HCT116 (cell line): ENCODE measurements at regions not wholly inside any gene's neighbourhood (a gene's known extent, or its start where the extent isn't known, plus 50 kb on each side); places are given as distances from the start of the nearest gene placed in this dataset.

Experiments
- ATAC-seq: fragments of 200-7000 bp; cut with Tn5 transposase; 2 replicates; pipeline ENCODE4 v1.9.1; 2020; ENCODE audit warnings: mild to moderate bottlenecking, moderate library complexity
- BruUV-seq: library from RNA; stranded (reverse); fragments of 400-500 nt; replicated peaks from 2 replicates; lab custom pipeline; 2021; lab: Mats Ljungman, UMichigan
- CTCF ChIA-PET: fragments of 300-600 bp; sonication (Branson Sonifier 250); formaldehyde crosslinking; loops from one replicate; lab custom pipeline; 2021; ENCODE audit warnings: antibody characterized with exemption; lab: Charles Lee
- POLR2A ChIA-PET: fragments of 300-600, 350-600 bp; sonication (Branson Sonifier 250); formaldehyde crosslinking; loops from one replicate; lab custom pipeline; 2021; ENCODE audit warnings: antibody characterized with exemption; lab: Charles Lee
- RAD21 ChIA-PET, 2 experiments: fragments of 300-600 bp; sonication (Branson Sonifier 250); formaldehyde crosslinking; loops; one replicate each; lab custom pipeline; 2023; ENCODE audit warnings: low total read pairs in 2 of 2; ENCODE audit not compliant: uncharacterized antibody in 2 of 2, unreplicated experiment in 2 of 2, low non-redundant PET in 1 of 2; lab: Charles Lee
- DNase-seq: peaks from one replicate; pipeline ENCODE4 v3.0.0-alpha.2; 2010; ENCODE audit warnings: low read depth, low spot score
- H2AFZ ChIP-seq: fragments of 200-600 bp; shearing (Covaris generic), sonication (generic); 2 replicates; pipeline ENCODE4 v1.6.1; 2017; ENCODE audit warnings: low read depth, mixed run types, mixed read lengths, antibody characterized with exemption, low read length; ENCODE audit not compliant: poor library complexity, severe bottlenecking
- H3K27ac ChIP-seq: 2 replicates; pipeline ENCODE4 v1.5.1; 2012; ENCODE audit warnings: low read depth, low read length
- H3K27me3 ChIP-seq: fragments of 200-600 bp; sonication (generic); 2 replicates; pipeline ENCODE4 v1.6.1; 2016; ENCODE audit warnings: mixed run types, low read length, mixed read lengths; ENCODE audit not compliant: insufficient read depth
- H3K36me3 ChIP-seq, 2 experiments: fragments of 200-500 bp in 1 of 2; fragments of 200-600 bp in 1 of 2; sonication (Bioruptor generic) in 1 of 2; sonication (generic) in 1 of 2; 2 replicates each; pipeline versions ENCODE4 v1.5.1 to v1.6.1; 2014 to 2016; ENCODE audit warnings: low read length in 2 of 2, inconsistent platforms in 1 of 2, mixed read lengths in 1 of 2, mixed run types in 1 of 2; ENCODE audit not compliant: insufficient read depth in 2 of 2, control insufficient read depth in 1 of 2
- H3K4me1 ChIP-seq, 2 experiments: fragments of 200-600 bp in 1 of 2; sonication (generic) in 1 of 2; 2 replicates each; pipeline versions ENCODE4 v1.5.1 to v1.6.1; 2012 to 2017; ENCODE audit warnings: low read length in 2 of 2, inconsistent platforms in 1 of 2, mild to moderate bottlenecking in 1 of 2, mixed read lengths in 1 of 2, mixed run types in 1 of 2, moderate library complexity in 1 of 2; ENCODE audit not compliant: insufficient read depth in 2 of 2, control insufficient read depth in 1 of 2
- H3K4me2 ChIP-seq: fragments of 200-600 bp; sonication (generic); 2 replicates; pipeline ENCODE4 v1.6.1; 2017; ENCODE audit warnings: mixed run types, low read length, mixed read lengths
- H3K4me3 ChIP-seq, 2 experiments: fragments of 200-600 bp in 1 of 2; sonication (generic) in 1 of 2; replicated peaks in 1 of 2; 2 replicates each; pipeline ENCODE4 v1.5.1; 2011 to 2016; ENCODE audit warnings: low read length in 2 of 2, control low read depth in 1 of 2, low read depth in 1 of 2, mild to moderate bottlenecking in 1 of 2, mixed read lengths in 1 of 2, mixed run types in 1 of 2
- H3K79me2 ChIP-seq: fragments of 200-600 bp; sonication (generic); 2 replicates; pipeline ENCODE4 v1.6.1; 2017; ENCODE audit warnings: mild to moderate bottlenecking, mixed run types, low read length, moderate library complexity, mixed read lengths; ENCODE audit not compliant: insufficient read depth
- H3K9ac ChIP-seq: fragments of 200-600 bp; sonication (generic); 2 replicates; pipeline ENCODE4 v1.6.1; 2016; ENCODE audit warnings: low read length, mixed read lengths
- H3K9me2 ChIP-seq: fragments of 200-600 bp; sonication (generic), shearing (Covaris generic); 2 replicates; pipeline ENCODE4 v1.6.1; 2017; ENCODE audit warnings: mixed run types, mild to moderate bottlenecking, moderate library complexity; ENCODE audit not compliant: insufficient read depth
- H3K9me3 ChIP-seq, 2 experiments: fragments of 200-500 bp in 1 of 2; fragments of 200-600 bp in 1 of 2; sonication (Bioruptor generic) in 1 of 2; sonication (generic) in 1 of 2; 2 replicates each; pipeline ENCODE4 v1.6.1; 2014 to 2017; ENCODE audit warnings: low read length in 2 of 2, mixed read lengths in 2 of 2, inconsistent platforms in 1 of 2, low read depth in 1 of 2, mild to moderate bottlenecking in 1 of 2, mixed run types in 1 of 2, moderate library complexity in 1 of 2; ENCODE audit not compliant: control insufficient read depth in 1 of 2, insufficient read depth in 1 of 2
- H4K20me1 ChIP-seq: fragments of 200-600 bp; sonication (generic), shearing (Covaris generic); 2 replicates; pipeline ENCODE4 v1.6.1; 2017; ENCODE audit warnings: mixed run types, mild to moderate bottlenecking, moderate library complexity; ENCODE audit not compliant: insufficient read depth
- CBX3 ChIP-seq: IDR thresholded peaks from 2 replicates; pipeline ENCODE4 v1.6.1; 2012; ENCODE audit warnings: low read depth
- EGR1 ChIP-seq: IDR thresholded peaks from 2 replicates; pipeline ENCODE4 v1.6.1; 2012; ENCODE audit warnings: low read depth
- SP1 ChIP-seq: IDR thresholded peaks from 2 replicates; pipeline ENCODE4 v1.6.1; 2012; ENCODE audit warnings: low read depth
- SRF ChIP-seq: IDR thresholded peaks from 2 replicates; pipeline ENCODE4 v1.6.1; 2012; ENCODE audit warnings: low read depth
- TCF7L2 ChIP-seq: IDR thresholded peaks from 2 replicates; pipeline ENCODE4 v1.7.0; 2011; ENCODE audit warnings: borderline replicate concordance, inconsistent platforms; ENCODE audit not compliant: insufficient read depth, insufficient read length; ENCODE audit errors: extremely low read depth
- YY1 ChIP-seq: IDR thresholded peaks from 2 replicates; pipeline ENCODE4 v1.6.1; 2011; ENCODE audit warnings: low read length, low read depth, moderate library complexity, mild to moderate bottlenecking; ENCODE audit not compliant: insufficient replicate concordance; ENCODE audit errors: extremely low read depth
- ZFX ChIP-seq: fragments of 450-650 bp; IDR thresholded peaks from 2 replicates; pipeline ENCODE4 v1.6.1; 2017
- intact Hi-C: fragments of 100-400 bp; cut with micrococcal nuclease; formaldehyde crosslinking; loops from 2 replicates; pipeline ENCODE4 v1.10.0; 2022
- TF ChIP-seq, protein P1 (sequence below), 3 experiments: fragments of 200-600 bp in 1 of 3; sonication (generic) in 1 of 3; IDR thresholded peaks in 2 of 3; conservative IDR thresholded peaks in 1 of 3; 2 replicates each; pipeline ENCODE4 v1.5.1; 2012 to 2017; ENCODE audit warnings: low read depth in 2 of 3, low read length in 2 of 3, antibody characterized with exemption in 1 of 3, borderline replicate concordance in 1 of 3, control low read depth in 1 of 3, mild to moderate bottlenecking in 1 of 3, mixed read lengths in 1 of 3, mixed run types in 1 of 3, moderate library complexity in 1 of 3; ENCODE audit not compliant: insufficient read depth in 1 of 3
- TF ChIP-seq, protein P2 (sequence below): IDR thresholded peaks from 2 replicates; pipeline ENCODE4 v1.6.1; 2012
- TF ChIP-seq, protein P3 (sequence below): IDR thresholded peaks from 2 replicates; pipeline ENCODE4 v1.6.1; 2012
- TF ChIP-seq, protein P4 (sequence below): IDR thresholded peaks from 2 replicates; pipeline ENCODE4 v1.6.1; 2011; ENCODE audit warnings: mild to moderate bottlenecking, low read length, moderate library complexity; ENCODE audit not compliant: insufficient replicate concordance; ENCODE audit errors: extremely low read depth

DNA sequence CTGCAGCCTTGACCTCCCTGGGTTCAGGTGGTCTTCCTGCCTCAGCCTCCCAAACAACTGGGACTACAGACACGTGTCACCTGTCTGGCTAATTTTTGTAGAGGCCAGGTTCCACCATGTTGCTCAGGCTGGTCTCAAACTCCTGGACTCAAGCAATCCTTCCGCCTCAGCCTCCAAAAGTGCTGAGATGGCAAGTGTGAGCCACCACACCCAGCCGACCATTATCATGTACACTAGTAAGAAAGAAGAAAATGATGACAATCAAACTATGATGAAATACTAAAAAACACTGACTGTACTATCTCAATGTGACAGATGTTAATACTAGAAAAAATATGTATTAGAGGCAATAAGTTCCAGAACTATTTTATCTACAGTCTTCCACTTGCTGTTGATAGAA lies 420.9 kb downstream of the TRIB2 start:
- H3K36me3 ChIP-seq: no peaks in the 10 kb centered on the region
- no peak overlapping the region for H3K4me3 ChIP-seq
- BruUV-seq: no TSS peak
- no peak overlapping the region for H3K4me2 ChIP-seq
- no peaks in the 10 kb centered on the region for H3K9me2 ChIP-seq
- no peak for DNase-seq
- no peak for TF ChIP-seq EGR1
- TF ChIP-seq SP1: no peak
- no peak for TF ChIP-seq CBX3
- no peak for TF ChIP-seq YY1
- no peak for TF ChIP-seq TCF7L2
- TF ChIP-seq SRF: no peak
- TF ChIP-seq, protein P1, sequence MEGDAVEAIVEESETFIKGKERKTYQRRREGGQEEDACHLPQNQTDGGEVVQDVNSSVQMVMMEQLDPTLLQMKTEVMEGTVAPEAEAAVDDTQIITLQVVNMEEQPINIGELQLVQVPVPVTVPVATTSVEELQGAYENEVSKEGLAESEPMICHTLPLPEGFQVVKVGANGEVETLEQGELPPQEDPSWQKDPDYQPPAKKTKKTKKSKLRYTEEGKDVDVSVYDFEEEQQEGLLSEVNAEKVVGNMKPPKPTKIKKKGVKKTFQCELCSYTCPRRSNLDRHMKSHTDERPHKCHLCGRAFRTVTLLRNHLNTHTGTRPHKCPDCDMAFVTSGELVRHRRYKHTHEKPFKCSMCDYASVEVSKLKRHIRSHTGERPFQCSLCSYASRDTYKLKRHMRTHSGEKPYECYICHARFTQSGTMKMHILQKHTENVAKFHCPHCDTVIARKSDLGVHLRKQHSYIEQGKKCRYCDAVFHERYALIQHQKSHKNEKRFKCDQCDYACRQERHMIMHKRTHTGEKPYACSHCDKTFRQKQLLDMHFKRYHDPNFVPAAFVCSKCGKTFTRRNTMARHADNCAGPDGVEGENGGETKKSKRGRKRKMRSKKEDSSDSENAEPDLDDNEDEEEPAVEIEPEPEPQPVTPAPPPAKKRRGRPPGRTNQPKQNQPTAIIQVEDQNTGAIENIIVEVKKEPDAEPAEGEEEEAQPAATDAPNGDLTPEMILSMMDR (IDR thresholded peaks at IDR 0.05 in 2 of 3, conservative IDR thresholded peaks at IDR 0.05 in 1 of 3; ENCODE audit: borderline replicate concordance in 1 of 3, insufficient read depth in 1 of 3, low read depth in 2 of 3, low read length in 2 of 3): no peak
- TF ChIP-seq, all 23 proteins: peak for 0
- no peak overlapping the region for H3K9ac ChIP-seq
- H3K9me3 ChIP-seq: peaks cover 0 to 9% of the 10 kb centered on the region in 2 experiments; a peak in 1 of 4 replicates
- no peak for ATAC-seq
- ChIA-PET POLR2A (no interaction called here), CTCF (no interaction called here), RAD21 (no interaction called here)
- H3K27me3 ChIP-seq: no peaks in the 10 kb centered on the region
- no peaks in the 10 kb centered on the region for H3K79me2 ChIP-seq
- no peak overlapping the region for H2AFZ ChIP-seq
- H3K4me1 ChIP-seq: no peaks in the 10 kb centered on the region
- H3K27ac ChIP-seq: no peak overlapping the region
- H4K20me1 ChIP-seq: no peaks in the 10 kb centered on the region
- intact Hi-C loops: no loop called here

DNA sequence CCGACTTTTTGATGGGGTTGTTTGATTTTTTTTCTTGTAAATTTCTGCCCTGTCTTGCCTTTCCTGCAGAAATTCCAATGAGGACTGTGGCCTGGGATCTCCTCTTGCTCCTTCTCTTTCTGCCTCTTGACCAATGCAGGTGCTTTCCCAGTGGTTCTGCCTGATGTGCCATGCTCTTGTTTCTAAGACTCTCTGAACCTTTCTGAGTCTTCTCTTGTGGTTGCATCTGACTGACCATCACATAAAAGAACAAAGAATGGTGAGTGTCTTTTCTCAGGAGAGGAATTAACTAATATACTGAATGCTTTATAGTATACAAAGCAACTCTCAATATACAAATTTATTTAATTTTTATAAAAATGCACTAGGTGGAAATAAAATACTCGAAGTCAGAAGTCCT lies 424.6 kb downstream of the TRIB2 start:
- Histone ChIP-seq H3K4me2 (no peak overlapping the region), H3K4me3 (no peak overlapping the region), H3K4me1 (no peaks in the 10 kb centered on the region), H3K9me3 (peaks cover 0 to 6% of the 10 kb centered on the region in 2 experiments; a peak in 1 of 4 replicates), H3K36me3 (no peaks in the 10 kb centered on the region), H2AFZ (no peak overlapping the region), H3K27ac (no peak overlapping the region), H4K20me1 (no peaks in the 10 kb centered on the region), H3K79me2 (no peaks in the 10 kb centered on the region), H3K9ac (no peak overlapping the region)
- RAD21 ChIA-PET: no interaction called here
- DNase-seq: no peak
- POLR2A ChIA-PET: no interaction called here
- TF ChIP-seq, protein P2, sequence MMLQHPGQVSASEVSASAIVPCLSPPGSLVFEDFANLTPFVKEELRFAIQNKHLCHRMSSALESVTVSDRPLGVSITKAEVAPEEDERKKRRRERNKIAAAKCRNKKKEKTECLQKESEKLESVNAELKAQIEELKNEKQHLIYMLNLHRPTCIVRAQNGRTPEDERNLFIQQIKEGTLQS: no peak
- TF ChIP-seq ZFX: no peak
- TF ChIP-seq, protein P3, sequence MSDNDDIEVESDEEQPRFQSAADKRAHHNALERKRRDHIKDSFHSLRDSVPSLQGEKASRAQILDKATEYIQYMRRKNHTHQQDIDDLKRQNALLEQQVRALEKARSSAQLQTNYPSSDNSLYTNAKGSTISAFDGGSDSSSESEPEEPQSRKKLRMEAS: no peak
- no peak for TF ChIP-seq YY1
- TF ChIP-seq, protein P4, sequence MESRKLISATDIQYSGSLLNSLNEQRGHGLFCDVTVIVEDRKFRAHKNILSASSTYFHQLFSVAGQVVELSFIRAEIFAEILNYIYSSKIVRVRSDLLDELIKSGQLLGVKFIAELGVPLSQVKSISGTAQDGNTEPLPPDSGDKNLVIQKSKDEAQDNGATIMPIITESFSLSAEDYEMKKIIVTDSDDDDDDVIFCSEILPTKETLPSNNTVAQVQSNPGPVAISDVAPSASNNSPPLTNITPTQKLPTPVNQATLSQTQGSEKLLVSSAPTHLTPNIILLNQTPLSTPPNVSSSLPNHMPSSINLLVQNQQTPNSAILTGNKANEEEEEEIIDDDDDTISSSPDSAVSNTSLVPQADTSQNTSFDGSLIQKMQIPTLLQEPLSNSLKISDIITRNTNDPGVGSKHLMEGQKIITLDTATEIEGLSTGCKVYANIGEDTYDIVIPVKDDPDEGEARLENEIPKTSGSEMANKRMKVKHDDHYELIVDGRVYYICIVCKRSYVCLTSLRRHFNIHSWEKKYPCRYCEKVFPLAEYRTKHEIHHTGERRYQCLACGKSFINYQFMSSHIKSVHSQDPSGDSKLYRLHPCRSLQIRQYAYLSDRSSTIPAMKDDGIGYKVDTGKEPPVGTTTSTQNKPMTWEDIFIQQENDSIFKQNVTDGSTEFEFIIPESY: no peak
- no peak for TF ChIP-seq CBX3
- TF ChIP-seq, all 23 proteins: peak for 0
- no peaks in the 10 kb centered on the region for H3K9me2 ChIP-seq
- intact Hi-C loops: no loop called here
- CTCF ChIA-PET: no interaction called here
- no peaks in the 10 kb centered on the region for H3K27me3 ChIP-seq
- ATAC-seq: no peak
- no TSS peak for BruUV-seq
